ENCODE measurements at regions not wholly inside any gene's neighbourhood (a gene's known extent, or its start where the extent isn't known, plus 50 kb on each side); places are given as distances from the start of the nearest gene placed in this dataset.

- Histone ChIP-seq H3K9ac (ENCODE audit: low read length) (no peak overlapping the region), H3K4ac (ENCODE audit: low read depth, low read length) (no peak overlapping the region), H3K27ac (ENCODE audit: low read depth, low read length) (no peak overlapping the region), H4K12ac (ENCODE audit: low read depth, low read length) (no peak overlapping the region), H2AFZ (ENCODE audit: insufficient read depth, low read length, poor library complexity) (no peak overlapping the region), H3K14ac (ENCODE audit: low read length) (no peak overlapping the region), H3K9me3 (ENCODE audit: insufficient read depth, low read depth, low read length) (no peaks in the 10 kb centered on the region), H3K27me3 (ENCODE audit: insufficient read depth, low read length) (no peaks in the 10 kb centered on the region), H2BK12ac (ENCODE audit: low read length) (no peak overlapping the region), H3K23ac (ENCODE audit: low read length) (no peak overlapping the region), H3K79me2 (ENCODE audit: control insufficient read depth, insufficient read depth, low read length, poor library complexity) (no peaks in the 10 kb centered on the region), H4K91ac (ENCODE audit: low read depth, low read length) (no peak overlapping the region), H3K4me3 (ENCODE audit: low read depth, low read length) (no peak overlapping the region), H2BK120ac (ENCODE audit: insufficient read depth, low read length, poor library complexity) (no peak overlapping the region), H3K79me1 (ENCODE audit: low read length) (no peaks in the 10 kb centered on the region), H2AK5ac (ENCODE audit: low read length) (no peak overlapping the region), H3K18ac (ENCODE audit: low read length) (no peak overlapping the region), H3K4me1 (ENCODE audit: control insufficient read depth in 1 of 2, insufficient read depth in 2 of 2, low read length in 2 of 2) (no peaks in the 10 kb centered on the region), H4K8ac (ENCODE audit: low read depth, low read length) (no peak overlapping the region), H3K36me3 (ENCODE audit: control insufficient read depth in 1 of 2, insufficient read depth in 2 of 2, low read length in 2 of 2) (no peaks in the 10 kb centered on the region), H3K4me2 (ENCODE audit: low read length) (no peak overlapping the region), H2BK5ac (ENCODE audit: low read depth, low read length, poor library complexity) (no peak overlapping the region)
- DNase-seq, result no peak
- WGBS (ENCODE audit: extremely low coverage, insufficient coverage, insufficient read length), result no CpG with 5 or more reads among the region's 5 CpGs
These were observed 269.0 kb downstream of the LTN1 start for GRCh38 chr21:28723646-28724045.

- no peak overlapping the region for H3K9ac ChIP-seq (ENCODE audit: low read length)
- H2AK5ac ChIP-seq (ENCODE audit: low read length), result no peak overlapping the region
- H4K12ac ChIP-seq (ENCODE audit: low read depth, low read length), result no peak overlapping the region
- no peaks in the 10 kb centered on the region for H3K79me1 ChIP-seq (ENCODE audit: low read length)
- H2AFZ ChIP-seq (ENCODE audit: insufficient read depth, low read length, poor library complexity), result no peak overlapping the region
- no peak overlapping the region for H3K27ac ChIP-seq (ENCODE audit: low read depth, low read length)
- no peak overlapping the region for H3K4me3 ChIP-seq (ENCODE audit: low read depth, low read length)
- no peak overlapping the region for H3K4ac ChIP-seq (ENCODE audit: low read depth, low read length)
- WGBS (ENCODE audit: extremely low coverage, insufficient coverage, insufficient read length), result no CpG with 5 or more reads among the region's 3 CpGs
- no peak for DNase-seq
- H2BK120ac ChIP-seq (ENCODE audit: insufficient read depth, low read length, poor library complexity), result no peak overlapping the region
- no peak overlapping the region for H4K91ac ChIP-seq (ENCODE audit: low read depth, low read length)
- H4K8ac ChIP-seq (ENCODE audit: low read depth, low read length), result no peak overlapping the region
- H3K23ac ChIP-seq (ENCODE audit: low read length), result no peak overlapping the region
- no peak overlapping the region for H3K18ac ChIP-seq (ENCODE audit: low read length)
- no peak overlapping the region for H3K14ac ChIP-seq (ENCODE audit: low read length)
- no peaks in the 10 kb centered on the region for H3K9me3 ChIP-seq (ENCODE audit: insufficient read depth, low read depth, low read length)
- H3K27me3 ChIP-seq (ENCODE audit: insufficient read depth, low read length), result no peaks in the 10 kb centered on the region
- H3K36me3 ChIP-seq (ENCODE audit: control insufficient read depth in 1 of 2, insufficient read depth in 2 of 2, low read length in 2 of 2), result no peaks in the 10 kb centered on the region
- H2BK5ac ChIP-seq (ENCODE audit: low read depth, low read length, poor library complexity), result no peak overlapping the region
- no peaks in the 10 kb centered on the region for H3K4me1 ChIP-seq (ENCODE audit: control insufficient read depth in 1 of 2, insufficient read depth in 2 of 2, low read length in 2 of 2)
- H3K79me2 ChIP-seq (ENCODE audit: control insufficient read depth, insufficient read depth, low read length, poor library complexity), result no peaks in the 10 kb centered on the region
- no peak overlapping the region for H2BK12ac ChIP-seq (ENCODE audit: low read length)
- H3K4me2 ChIP-seq (ENCODE audit: low read length), result no peak overlapping the region
These were observed 273.0 kb downstream of the LTN1 start for GRCh38 chr21:28719723-28720122.

GRCh38 chr21:28714777-28715464 is 277.8 kb downstream of the LTN1 start:
- WGBS (ENCODE audit: extremely low coverage, insufficient coverage, insufficient read length), result no CpG with 5 or more reads among the region's 1 CpG
- no peaks in the 10 kb centered on the region for H3K4me1 ChIP-seq (ENCODE audit: control insufficient read depth in 1 of 2, insufficient read depth in 2 of 2, low read length in 2 of 2)
- no peak overlapping the region for H3K27ac ChIP-seq (ENCODE audit: low read depth, low read length)
- H3K79me1 ChIP-seq (ENCODE audit: low read length), result no peaks in the 10 kb centered on the region
- no peak overlapping the region for H3K4me2 ChIP-seq (ENCODE audit: low read length)
- H2AFZ ChIP-seq (ENCODE audit: insufficient read depth, low read length, poor library complexity), result no peak overlapping the region
- H3K18ac ChIP-seq (ENCODE audit: low read length), result no peak overlapping the region
- H3K9ac ChIP-seq (ENCODE audit: low read length), result no peak overlapping the region
- no peak overlapping the region for H2AK5ac ChIP-seq (ENCODE audit: low read length)
- H4K12ac ChIP-seq (ENCODE audit: low read depth, low read length), result no peak overlapping the region
- H2BK5ac ChIP-seq (ENCODE audit: low read depth, low read length, poor library complexity), result no peak overlapping the region
- no peaks in the 10 kb centered on the region for H3K9me3 ChIP-seq (ENCODE audit: insufficient read depth, low read depth, low read length)
- no peak overlapping the region for H3K4me3 ChIP-seq (ENCODE audit: low read depth, low read length)
- no peaks in the 10 kb centered on the region for H3K36me3 ChIP-seq (ENCODE audit: control insufficient read depth in 1 of 2, insufficient read depth in 2 of 2, low read length in 2 of 2)
- H3K79me2 ChIP-seq (ENCODE audit: control insufficient read depth, insufficient read depth, low read length, poor library complexity), result no peaks in the 10 kb centered on the region
- H3K14ac ChIP-seq (ENCODE audit: low read length), result no peak overlapping the region
- H3K4ac ChIP-seq (ENCODE audit: low read depth, low read length), result no peak overlapping the region
- no peak overlapping the region for H2BK120ac ChIP-seq (ENCODE audit: insufficient read depth, low read length, poor library complexity)
- H3K23ac ChIP-seq (ENCODE audit: low read length), result no peak overlapping the region
- H3K27me3 ChIP-seq (ENCODE audit: insufficient read depth, low read length), result no peaks in the 10 kb centered on the region
- H4K91ac ChIP-seq (ENCODE audit: low read depth, low read length), result no peak overlapping the region
- no peak overlapping the region for H2BK12ac ChIP-seq (ENCODE audit: low read length)
- H4K8ac ChIP-seq (ENCODE audit: low read depth, low read length), result no peak overlapping the region
- no peak for DNase-seq

GRCh38 chr21:28712411-28712810 is 280.3 kb downstream of the LTN1 start:
- Histone ChIP-seq H3K9ac (ENCODE audit: low read length) (no peak overlapping the region), H3K27me3 (ENCODE audit: insufficient read depth, low read length) (no peaks in the 10 kb centered on the region), H3K14ac (ENCODE audit: low read length) (no peak overlapping the region), H4K8ac (ENCODE audit: low read depth, low read length) (no peak overlapping the region), H3K27ac (ENCODE audit: low read depth, low read length) (no peak overlapping the region), H3K36me3 (ENCODE audit: control insufficient read depth in 1 of 2, insufficient read depth in 2 of 2, low read length in 2 of 2) (no peaks in the 10 kb centered on the region), H3K4ac (ENCODE audit: low read depth, low read length) (no peak overlapping the region), H3K79me1 (ENCODE audit: low read length) (no peaks in the 10 kb centered on the region), H2AFZ (ENCODE audit: insufficient read depth, low read length, poor library complexity) (no peak overlapping the region), H2BK12ac (ENCODE audit: low read length) (no peak overlapping the region), H3K23ac (ENCODE audit: low read length) (no peak overlapping the region), H3K4me3 (ENCODE audit: low read depth, low read length) (no peak overlapping the region), H3K79me2 (ENCODE audit: control insufficient read depth, insufficient read depth, low read length, poor library complexity) (no peaks in the 10 kb centered on the region), H3K9me3 (ENCODE audit: insufficient read depth, low read depth, low read length) (no peaks in the 10 kb centered on the region), H3K4me1 (ENCODE audit: control insufficient read depth in 1 of 2, insufficient read depth in 2 of 2, low read length in 2 of 2) (no peaks in the 10 kb centered on the region), H4K12ac (ENCODE audit: low read depth, low read length) (no peak overlapping the region), H3K4me2 (ENCODE audit: low read length) (no peak overlapping the region), H3K18ac (ENCODE audit: low read length) (no peak overlapping the region), H2BK5ac (ENCODE audit: low read depth, low read length, poor library complexity) (no peak overlapping the region), H4K91ac (ENCODE audit: low read depth, low read length) (no peak overlapping the region), H2AK5ac (ENCODE audit: low read length) (no peak overlapping the region), H2BK120ac (ENCODE audit: insufficient read depth, low read length, poor library complexity) (no peak overlapping the region)
- no peak for DNase-seq
